Stimulated activated CD8-positive, alpha-beta memory T cell treated with anti-CD3 and anti-CD28 coated beads, Interleukin-12 subunit alpha, Interleukin-12 subunit beta, amount 100 ng/mL, for 1 hour (primary cell): ENCODE measurements at regions not wholly inside any gene's neighbourhood (a gene's known extent, or its start where the extent isn't known, plus 50 kb on each side); places are given as distances from the start of the nearest gene placed in this dataset.

Experiments
- DNase-seq: peaks from one replicate; pipeline ENCODE4 v3.0.0-alpha.2; 2020; ENCODE audit warnings: low read depth

DNA sequence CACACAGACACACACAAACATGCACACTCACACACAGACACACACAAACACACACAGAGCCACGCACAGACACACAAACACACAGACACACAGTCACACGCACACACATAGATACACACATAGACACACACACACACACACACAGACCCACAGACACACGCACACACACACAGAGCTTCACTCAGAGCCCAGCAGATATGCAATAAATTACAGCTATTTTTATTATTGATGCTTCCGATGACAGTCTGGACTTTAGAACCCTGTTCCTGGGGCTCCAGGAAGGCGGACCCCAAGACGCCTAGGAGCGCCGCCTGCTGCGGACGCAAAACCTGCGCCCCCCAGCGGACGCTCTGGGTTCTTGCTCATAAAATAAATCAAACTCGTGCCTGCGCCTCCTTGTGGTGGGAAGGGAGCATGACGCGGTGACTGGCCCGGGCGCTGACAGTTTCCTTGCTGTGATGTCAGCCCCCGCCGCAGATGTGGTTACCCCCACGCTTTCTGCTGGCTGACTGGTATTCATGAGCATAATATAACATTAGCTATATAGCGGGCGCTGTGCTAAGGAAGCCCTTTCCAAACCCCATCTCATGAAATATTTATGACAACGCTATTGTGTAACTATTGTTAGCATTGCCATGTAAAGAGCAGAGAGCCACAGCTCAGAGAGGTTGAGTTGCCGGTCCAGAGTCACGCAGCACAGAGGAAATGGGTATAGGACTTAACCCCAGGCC lies 64.4 kb upstream of the TM9SF2 start:
- DNase-seq: peak; percentile 91

DNA sequence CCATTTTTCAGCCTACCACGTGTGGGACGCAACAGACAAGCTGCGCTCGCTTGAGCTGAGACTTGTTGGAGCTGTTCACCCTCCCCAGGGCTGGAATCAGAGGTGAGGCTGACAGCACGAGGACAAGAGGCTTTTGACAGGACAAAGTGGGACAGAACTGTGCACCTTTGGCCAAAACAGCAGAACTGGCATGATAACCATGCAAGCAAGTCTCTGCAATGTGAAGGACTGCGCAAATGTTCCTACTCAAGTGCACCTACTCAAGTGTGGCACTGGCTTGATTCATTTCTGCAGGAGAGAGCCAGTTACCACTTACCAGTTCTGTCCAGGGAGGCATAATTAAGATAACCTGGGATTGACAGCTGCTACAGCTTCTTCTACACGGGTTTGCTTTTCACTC lies 62.2 kb upstream of the TM9SF2 start:
- no peak for DNase-seq

DNA sequence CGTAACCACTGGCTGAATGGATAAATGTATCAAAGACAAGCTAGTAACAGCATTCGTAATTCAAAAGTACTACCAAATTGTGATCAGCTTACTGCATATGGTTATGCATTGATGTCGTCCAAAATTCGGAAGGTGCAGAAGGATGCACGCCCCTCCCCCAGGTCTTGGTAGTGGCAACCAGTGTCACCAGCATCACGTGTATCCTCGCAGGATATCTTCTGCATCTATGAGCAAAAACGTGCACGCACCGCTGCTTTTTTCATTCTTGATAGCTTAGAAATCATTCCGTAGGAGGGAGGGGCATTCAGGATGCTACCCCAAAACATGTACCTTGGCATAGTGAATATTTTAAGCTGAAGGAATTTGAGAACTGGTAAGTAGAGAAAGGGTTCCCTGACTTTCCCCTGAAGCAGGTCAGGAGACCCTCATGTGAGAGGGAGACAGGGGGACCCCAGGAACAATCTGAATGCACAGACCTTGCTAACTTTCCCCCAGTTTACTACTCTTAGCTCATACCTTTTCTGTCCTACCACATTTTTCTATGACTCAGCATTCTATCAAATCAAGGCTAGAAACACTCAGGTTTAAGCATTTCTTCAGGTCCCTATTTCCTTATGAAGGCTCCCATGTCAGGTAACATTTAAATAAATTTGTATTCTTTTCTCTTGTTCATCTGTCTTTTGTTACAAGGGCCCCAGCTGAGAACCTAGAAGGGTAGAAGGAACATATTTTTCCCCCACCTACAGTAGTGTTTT lies 61.2 kb upstream of the TM9SF2 start:
- no peak for DNase-seq

DNA sequence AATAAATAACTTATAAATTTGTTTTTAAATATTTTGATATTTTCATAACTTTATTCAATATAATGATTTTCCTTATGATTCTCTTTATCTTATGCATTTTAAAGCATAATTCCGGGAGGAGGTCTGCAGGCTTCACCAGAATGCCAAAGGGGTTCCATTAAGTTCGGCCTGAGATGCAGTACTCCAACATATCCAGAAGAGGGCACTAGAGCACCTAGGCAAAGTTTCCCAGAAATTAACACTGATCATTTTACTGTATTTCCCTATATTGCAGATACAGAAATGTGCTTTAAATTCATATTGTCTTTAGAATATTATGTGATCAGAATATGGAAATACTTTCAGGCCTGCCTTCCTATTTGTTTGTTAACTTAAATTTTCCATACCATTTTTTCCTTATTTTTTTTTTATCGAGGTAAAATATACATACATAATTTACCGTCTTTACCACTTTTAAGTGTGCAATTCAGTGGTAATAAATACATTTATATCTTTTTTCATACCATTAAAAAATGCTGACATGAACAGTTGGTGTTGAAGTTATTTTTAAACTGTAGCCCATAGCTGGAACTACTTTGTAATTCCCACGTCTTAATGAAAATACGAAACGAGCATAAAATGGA lies 58.9 kb upstream of the TM9SF2 start:
- peak; percentile 35 for DNase-seq

DNA sequence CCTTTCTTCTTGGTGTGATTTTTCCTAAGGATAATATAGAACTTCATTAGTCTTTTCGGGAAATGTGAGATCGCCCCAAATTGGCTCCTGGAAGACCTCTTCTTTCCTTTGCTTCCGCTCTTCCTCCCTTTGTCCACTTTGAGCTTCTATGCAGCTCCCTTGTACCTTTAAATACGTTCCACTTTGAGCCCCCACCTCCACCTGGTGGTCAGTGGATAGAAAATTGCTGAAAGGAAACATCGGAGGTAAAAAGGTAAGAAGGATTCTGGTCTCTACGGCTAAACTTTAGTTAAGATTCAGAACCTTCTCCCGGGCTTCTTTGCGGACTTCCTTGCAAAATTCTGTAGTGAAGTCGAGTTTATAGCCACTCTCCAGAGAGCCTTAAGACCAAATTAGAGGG lies 55.0 kb upstream of the TM9SF2 start:
- no peak for DNase-seq

DNA sequence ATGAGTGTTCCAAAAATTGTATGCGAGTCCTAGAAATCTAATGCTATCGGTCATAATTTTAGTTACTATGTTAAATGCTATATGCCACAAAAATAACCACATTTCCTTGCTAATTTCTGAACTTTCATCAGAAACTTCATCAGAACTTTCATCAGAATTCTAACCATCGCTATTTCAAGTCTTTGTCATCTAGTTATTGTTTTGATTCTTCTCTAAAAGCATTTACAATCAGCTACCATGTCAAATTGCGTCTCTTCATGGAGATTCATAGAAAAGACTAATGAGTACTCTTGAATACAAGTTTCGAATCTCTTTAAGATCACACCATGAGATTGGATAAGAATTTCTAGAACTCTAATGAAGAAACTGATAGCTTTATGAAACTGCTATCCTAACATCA lies 52.7 kb upstream of the TM9SF2 start:
- DNase-seq: no peak

DNA sequence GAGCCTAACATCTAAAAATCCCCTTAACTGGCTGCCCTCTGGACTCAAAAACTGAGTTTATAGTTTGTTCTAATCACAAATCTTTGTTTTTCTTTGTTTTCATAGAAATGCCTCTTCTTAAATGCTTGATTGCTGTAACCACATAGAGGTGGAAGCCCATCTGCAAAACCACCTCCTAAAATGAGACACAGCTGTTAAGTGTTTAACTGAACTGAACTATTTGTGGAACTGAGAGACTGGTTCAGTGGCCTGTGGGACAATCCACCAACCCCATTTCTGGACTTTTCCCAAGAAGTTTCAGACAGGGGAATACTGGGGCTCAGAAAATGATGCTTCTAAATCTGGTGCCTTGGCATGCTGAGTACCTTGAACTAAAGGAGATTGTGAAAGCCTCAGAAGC lies 50.9 kb upstream of the TM9SF2 start:
- no peak for DNase-seq
